ENCODE measurements at regions not wholly inside any gene's neighbourhood (a gene's known extent, or its start where the extent isn't known, plus 50 kb on each side); places are given as distances from the start of the nearest gene placed in this dataset.

DNA sequence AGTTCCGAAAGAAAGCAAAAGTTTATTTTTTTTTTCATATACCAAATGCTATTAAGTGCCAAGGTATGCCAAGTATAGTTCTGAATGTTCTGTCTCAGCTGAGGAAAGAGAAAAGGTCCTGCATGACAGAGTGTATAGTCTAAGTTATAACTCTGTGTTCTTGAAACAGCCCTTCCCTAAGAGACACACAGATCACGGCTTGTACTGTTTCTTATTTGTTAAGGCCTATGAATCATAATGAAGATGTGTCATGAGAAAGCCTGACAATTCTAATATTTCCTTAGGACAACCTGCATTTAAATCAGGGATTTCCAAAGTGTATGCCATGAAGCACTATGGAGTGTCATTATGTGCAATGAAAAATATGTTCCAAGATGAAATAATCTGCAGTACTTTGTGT, 538.7 kb upstream of the CDH4 start:
- DNase-seq (ENCODE audit: low spot score) (no peak), ATAC-seq (no peak)

DNA sequence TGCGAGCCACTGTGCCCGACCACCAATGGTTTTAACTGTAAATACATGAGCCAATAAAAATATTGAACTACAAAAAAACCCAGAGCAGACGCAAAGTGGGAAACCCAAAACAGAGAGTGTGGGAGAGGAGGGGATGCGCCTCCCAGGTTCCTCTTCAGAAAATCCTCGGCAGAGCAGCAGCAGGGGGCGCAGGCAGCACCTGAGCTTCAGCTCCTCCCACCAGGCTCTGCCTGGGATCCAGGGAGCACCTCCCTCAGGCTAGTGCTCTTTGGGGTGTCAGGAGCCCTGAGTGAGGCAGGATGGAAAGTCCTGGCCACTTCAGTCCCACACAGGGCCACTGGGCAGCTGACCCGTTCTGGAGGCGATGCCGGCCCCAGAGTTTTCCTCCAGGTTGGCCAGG, 536.9 kb upstream of the CDH4 start:
- DNase-seq (ENCODE audit: low spot score) (no peak), ATAC-seq (no peak)

DNA sequence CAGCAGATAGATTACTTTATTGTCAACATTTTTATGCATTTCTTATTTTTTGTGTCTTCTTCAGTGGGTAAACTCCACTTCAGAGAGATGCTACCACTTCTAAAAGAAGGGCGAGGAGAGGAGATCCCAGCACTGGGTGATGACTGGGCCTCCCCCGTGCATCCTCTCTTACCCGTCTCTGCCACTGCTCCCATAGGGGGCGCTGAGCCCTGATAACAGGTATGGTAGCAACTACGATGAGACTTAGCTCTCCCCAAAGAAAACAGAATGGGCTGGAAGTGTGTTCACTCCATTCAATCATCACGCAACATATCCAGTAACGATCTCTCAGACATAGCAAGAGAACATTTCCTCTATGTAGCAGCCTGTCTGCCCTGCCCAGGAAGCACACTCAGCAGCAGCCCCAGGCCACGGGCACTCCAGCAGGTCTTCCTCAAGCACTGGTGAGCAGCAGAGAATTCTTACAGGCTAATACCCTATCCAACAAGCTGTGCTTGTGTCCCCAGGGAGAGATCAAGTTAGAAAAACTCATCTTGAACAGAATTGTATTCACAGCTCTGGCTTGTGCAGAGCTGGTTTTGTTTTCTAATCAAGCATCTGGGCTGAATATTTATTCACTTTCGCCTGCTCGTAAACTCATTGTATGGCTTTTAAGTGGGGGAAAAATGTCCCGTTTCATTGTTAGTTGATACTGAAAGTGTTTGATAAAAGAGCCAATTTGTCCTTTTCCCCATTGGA, 533.1 kb upstream of the CDH4 start:
- ATAC-seq (no peak), DNase-seq (ENCODE audit: low spot score) (no peak)

GRCh38 chr20:60725311-60725906, 526.7 kb upstream of the CDH4 start:
- ATAC-seq (no peak), DNase-seq (ENCODE audit: low spot score) (no peak)

GRCh38 chr20:60727425-60727824, 524.6 kb upstream of the CDH4 start:
- DNase-seq (ENCODE audit: low spot score) (no peak), ATAC-seq (no peak)

- ATAC-seq (no peak), DNase-seq (ENCODE audit: low spot score) (no peak)
Observed at GRCh38 chr20:60728705-60729104, 523.4 kb upstream of the CDH4 start.

DNA sequence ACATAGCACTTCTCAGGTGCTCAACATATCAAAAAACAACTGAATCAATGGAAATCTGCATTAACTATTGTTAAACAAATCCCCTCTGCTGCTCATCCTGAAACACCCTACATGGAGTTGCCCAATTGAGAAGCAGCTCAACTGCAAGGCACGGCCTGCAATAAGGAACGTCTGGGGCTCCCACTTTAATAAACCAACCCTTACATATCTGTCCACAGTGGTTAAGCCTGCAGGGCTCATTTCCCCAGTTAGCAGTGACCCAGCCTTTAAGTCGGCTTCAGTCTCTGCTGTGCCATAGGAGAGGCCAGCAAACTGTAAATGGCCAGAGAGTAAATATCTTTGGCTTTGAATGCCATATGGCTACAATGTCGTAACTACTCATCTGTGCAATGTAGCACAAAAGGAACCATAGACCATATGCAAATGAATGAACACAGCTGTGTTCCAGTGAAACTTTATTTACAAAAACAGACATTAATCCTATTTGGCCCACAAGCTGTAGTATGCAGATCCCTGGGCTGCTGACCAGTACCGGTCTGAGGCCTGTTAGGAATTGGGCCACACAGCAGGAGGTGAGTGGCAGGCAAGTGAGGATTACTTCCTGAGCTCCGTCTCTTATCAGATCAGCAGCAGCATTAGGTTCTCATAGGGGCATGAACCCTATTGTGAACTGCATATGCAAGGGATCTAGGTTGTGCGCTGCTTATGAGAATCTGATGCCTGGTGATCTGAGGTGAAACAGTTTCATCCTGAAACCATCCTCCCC, 522.7 kb upstream of the CDH4 start:
- ATAC-seq: no peak

DNA sequence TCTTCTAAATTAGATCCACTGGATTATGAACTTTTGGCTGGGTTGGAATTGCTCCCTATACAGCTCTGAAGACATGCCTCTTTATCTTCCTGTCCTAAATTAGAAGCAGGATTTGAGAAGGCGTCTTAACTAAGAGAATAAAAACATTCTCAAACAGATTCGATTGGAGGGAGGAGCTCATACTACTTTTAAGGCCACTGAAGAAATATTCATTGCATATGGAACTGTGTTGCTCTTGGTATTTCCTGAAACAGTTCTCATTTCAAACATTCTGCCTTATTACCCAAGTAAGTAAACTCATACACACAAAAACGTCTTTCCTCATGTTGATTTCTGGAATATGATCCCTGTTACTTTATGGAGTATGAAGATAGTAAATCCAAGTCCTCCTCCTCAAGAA, 519.7 kb upstream of the CDH4 start:
- no peak for DNase-seq (ENCODE audit: low spot score)
- ATAC-seq: no peak

More for the DNA sequence above, 522.7 kb upstream of the CDH4 start:
- no peak for DNase-seq (ENCODE audit: low spot score)

GRCh38 chr20:60748086-60748485, 504.0 kb upstream of the CDH4 start:
- no peak for ATAC-seq
- no peak for DNase-seq (ENCODE audit: low spot score)

- no peak for DNase-seq (ENCODE audit: low spot score)
- ATAC-seq: no peak
Observed at GRCh38 chr20:60749804-60750602, 502.1 kb upstream of the CDH4 start.

GRCh38 chr20:60750909-60751308, 501.2 kb upstream of the CDH4 start:
- DNase-seq (ENCODE audit: low spot score) (no peak), ATAC-seq (no peak)

- ATAC-seq: no peak
- no peak for DNase-seq (ENCODE audit: low spot score)
Observed at GRCh38 chr20:60751826-60752225, 500.2 kb upstream of the CDH4 start.

DNA sequence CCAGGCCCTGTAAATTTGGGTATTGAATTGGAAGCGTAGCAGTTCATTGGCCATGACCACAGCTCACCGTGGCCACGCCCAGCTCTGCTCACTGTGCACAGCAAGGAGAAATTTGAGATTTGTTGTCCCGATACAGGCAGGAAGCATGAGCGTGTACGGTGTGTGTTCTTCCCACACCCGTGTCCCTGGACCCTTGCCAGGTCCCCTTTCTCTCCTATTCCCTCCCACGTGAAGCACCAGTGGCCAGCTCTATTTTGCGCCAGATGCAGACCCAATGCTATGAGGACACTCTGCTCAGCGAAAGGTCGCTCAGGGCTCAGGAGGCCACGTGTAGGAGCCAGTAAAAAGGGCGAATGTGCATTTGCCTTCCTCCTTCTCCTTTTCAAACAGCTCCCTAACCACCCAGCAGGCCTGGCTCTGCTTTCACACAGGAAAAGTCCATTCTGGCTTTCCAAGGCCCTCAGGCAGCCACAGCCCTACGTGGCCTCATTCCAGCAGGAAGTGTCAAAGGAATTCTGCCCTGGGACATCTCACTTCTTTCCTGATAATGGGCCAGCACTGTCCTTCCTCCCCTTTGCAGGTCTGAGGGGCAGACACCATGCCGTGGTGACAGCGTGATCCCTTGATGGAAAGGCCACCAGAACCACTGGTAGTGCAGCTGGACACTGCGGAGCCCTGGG, 499.2 kb upstream of the CDH4 start:
- ATAC-seq (no peak), DNase-seq (ENCODE audit: low spot score) (no peak)

GRCh38 chr20:60754856-60755255, 497.2 kb upstream of the CDH4 start:
- ATAC-seq: no peak
- DNase-seq (ENCODE audit: low spot score): no peak

DNA sequence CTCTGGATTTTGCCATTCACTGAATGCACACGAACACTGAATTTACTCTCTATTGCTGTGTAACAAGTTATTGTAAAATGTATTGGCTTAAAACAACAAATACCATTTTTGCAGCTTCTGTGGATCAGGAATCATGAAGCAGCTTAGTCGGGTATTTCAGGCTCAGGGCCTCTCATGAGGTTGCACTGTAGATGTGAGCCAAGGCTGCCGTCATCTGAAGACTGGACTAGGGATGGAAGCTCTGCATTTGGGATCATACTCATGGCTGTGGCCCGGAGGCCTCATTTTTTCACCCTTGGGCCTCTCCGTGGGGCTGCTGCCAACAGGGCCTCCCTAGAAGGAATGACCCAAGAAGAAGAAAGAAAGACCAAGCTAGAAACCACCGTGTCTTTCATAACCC, 492.4 kb upstream of the CDH4 start:
- no peak for ATAC-seq
- DNase-seq (ENCODE audit: low spot score): no peak

- no peak for ATAC-seq
- DNase-seq (ENCODE audit: low spot score): no peak
Observed at GRCh38 chr20:60760256-60761000, 491.6 kb upstream of the CDH4 start.

- no peak for DNase-seq (ENCODE audit: low spot score)
- ATAC-seq: no peak
Observed at GRCh38 chr20:60761056-60761455, 491.0 kb upstream of the CDH4 start.

- DNase-seq (ENCODE audit: low spot score) (no peak), ATAC-seq (no peak)
Observed at GRCh38 chr20:60762386-60762785, 489.7 kb upstream of the CDH4 start.

- no peak for DNase-seq (ENCODE audit: low spot score)
- ATAC-seq: no peak
Observed at GRCh38 chr20:60764328-60764727, 487.7 kb upstream of the CDH4 start.

DNA sequence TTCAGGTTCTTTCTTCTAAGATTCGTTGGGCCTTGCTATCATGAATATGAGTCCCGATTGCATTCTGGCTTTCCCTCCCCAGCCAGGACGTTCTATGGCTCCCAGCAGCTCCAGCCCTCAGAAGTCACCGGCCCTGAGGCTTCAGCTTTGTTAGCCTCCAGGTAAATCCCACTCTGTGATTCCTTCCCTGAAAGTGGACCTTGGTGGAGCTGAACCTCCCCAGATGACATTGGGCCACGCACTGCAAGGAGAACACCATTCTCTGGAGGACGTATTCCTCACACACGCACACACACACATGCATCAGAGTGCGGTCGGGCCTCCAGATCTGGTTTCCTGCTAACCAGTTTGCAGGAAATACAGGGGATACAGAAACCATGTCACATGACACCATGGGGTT, 487.3 kb upstream of the CDH4 start:
- ATAC-seq (no peak), DNase-seq (ENCODE audit: low spot score) (no peak)

Data from left lobe of liver (tissue), 2 donors.